Esophagus squamous epithelium (tissue), 4 donors: ENCODE measurements at regions not wholly inside any gene's neighbourhood (a gene's known extent, or its start where the extent isn't known, plus 50 kb on each side); places are given as distances from the start of the nearest gene placed in this dataset.

Experiments
- CTCF ChIP-seq, 6 experiments: fragments of 450-650 bp in 4 of 6; fragments of 200-600 bp in 2 of 6; sonication (generic) in 2 of 6; IDR thresholded peaks; one replicate each; pipeline ENCODE4 v1.5.1; 2016 to 2019; ENCODE audit warnings: antibody characterized with exemption in 6 of 6, mild to moderate bottlenecking in 4 of 6, moderate library complexity in 4 of 6
- POLR2A ChIP-seq, 4 donors: fragments of 450-650 bp; IDR thresholded peaks; one replicate each; pipeline ENCODE4 v1.6.1; 2017; ENCODE audit warnings: antibody characterized with exemption in 4 of 4, mild to moderate bottlenecking in 4 of 4, moderate library complexity in 3 of 4

- no peak for TF ChIP-seq CTCF (IDR thresholded peaks at IDR 0.05)
- no peak for TF ChIP-seq POLR2A (IDR thresholded peaks at IDR 0.05)
Observed at GRCh38 chr6:168240160-168240559, 79.4 kb downstream of the DACT2 start.
